Gastrocnemius medialis (tissue), 4 donors: ENCODE measurements at regions not wholly inside any gene's neighbourhood (a gene's known extent, or its start where the extent isn't known, plus 50 kb on each side); places are given as distances from the start of the nearest gene placed in this dataset.

ENCODE experiments used
- ATAC-seq, 2 donors: fragments of 150-250 bp; one replicate each; pipeline ENCODE4 v1.9.1; 2016
- DNase-seq, 2 donors: peaks; one replicate each; pipeline ENCODE4 v3.0.0-alpha.2; 2019
- H3K27ac ChIP-seq, 4 donors: fragments of 200-600 bp; sonication (generic); 1 replicate in 1 of 4; 2 replicates in 3 of 4; pipeline ENCODE4 v1.5.1; 2016 to 2018; ENCODE audit warnings: mild to moderate bottlenecking in 2 of 4, moderate library complexity in 1 of 4
- H3K27me3 ChIP-seq, 3 donors: fragments of 200-600 bp; sonication (generic) in 2 of 3; 1 replicate in 1 of 3; 2 replicates in 2 of 3; pipeline versions ENCODE4 v1.5.1 to v1.6.0; 2016 to 2019; ENCODE audit warnings: mild to moderate bottlenecking in 1 of 3, moderate library complexity in 1 of 3
- H3K36me3 ChIP-seq, 2 donors: fragments of 200-600 bp; sonication (generic) in 1 of 2; one replicate each; pipeline ENCODE4 v1.5.1; 2017 to 2018
- H3K4me1 ChIP-seq, 2 donors: fragments of 200-600 bp; sonication (generic) in 1 of 2; one replicate each; pipeline ENCODE4 v1.5.1; 2016 to 2017; ENCODE audit warnings: mild to moderate bottlenecking in 2 of 2
- H3K4me3 ChIP-seq, 4 donors: fragments of 200-600 bp; sonication (generic) in 3 of 4; 1 replicate in 1 of 4; 2 replicates in 3 of 4; pipeline ENCODE4 v1.5.1; 2016 to 2019; ENCODE audit warnings: mild to moderate bottlenecking in 2 of 4
- H3K9me3 ChIP-seq, 3 donors: fragments of 200-600 bp; sonication (generic) in 2 of 3; 1 replicate in 1 of 3; 2 replicates in 2 of 3; pipeline ENCODE4 v1.5.1; 2016 to 2019
- POLR2A ChIP-seq, 2 donors: fragments of 450-650 bp; IDR thresholded peaks; one replicate each; pipeline ENCODE4 v1.6.1; 2017; ENCODE audit warnings: antibody characterized with exemption in 2 of 2, mild to moderate bottlenecking in 2 of 2, moderate library complexity in 2 of 2
- in situ Hi-C, 4 donors: fragments of 200-750 bp; cut with MboI; loops; one replicate each; pipeline versions ENCODE4 v1.15.0 to v1.8.0; 2017; ENCODE audit warnings: low sequenced_read_pairs in 4 of 4
- intact Hi-C: fragments of 100-400 bp; cut with DNase I; formaldehyde crosslinking; loops from one replicate; pipeline ENCODE4 v1.15.1; 2023; ENCODE audit warnings: low total_unique reads
- TF ChIP-seq, protein P1 (sequence below), 5 experiments: fragments of 450-650 bp in 3 of 5; fragments of 200-600 bp in 2 of 5; sonication (generic) in 2 of 5; IDR thresholded peaks in 4 of 5; conservative IDR thresholded peaks in 1 of 5; 1 replicate in 4 of 5; 2 replicates in 1 of 5; pipeline ENCODE4 v1.5.1; 2016 to 2019; ENCODE audit warnings: antibody characterized with exemption in 5 of 5, mild to moderate bottlenecking in 3 of 5, moderate library complexity in 3 of 5

GRCh38 chr10:30241422-30242110 lies 107.5 kb downstream of the MTPAP start:
- H3K9me3 ChIP-seq, result no peaks in the 10 kb centered on the region
- no peaks in the 10 kb centered on the region for H3K4me1 ChIP-seq
- intact Hi-C loops, result loop anchor here (1.0 kb wide), 1 partner anchor 243 kb away; no protein-coding TSS in a partner anchor
- H3K27ac ChIP-seq, result no peak overlapping the region
- H3K36me3 ChIP-seq, result no peaks in the 10 kb centered on the region
- ATAC-seq (no peak), DNase-seq (no peak)
- no peak overlapping the region for H3K4me3 ChIP-seq
- no peaks in the 10 kb centered on the region for H3K27me3 ChIP-seq
- in situ Hi-C loops, result loop anchor here in 2 of 4 donors (10.0 to 25.0 kb wide), 2 partner anchors 229 to 247 kb away; no protein-coding TSS in a partner anchor
- TF ChIP-seq, protein P1, sequence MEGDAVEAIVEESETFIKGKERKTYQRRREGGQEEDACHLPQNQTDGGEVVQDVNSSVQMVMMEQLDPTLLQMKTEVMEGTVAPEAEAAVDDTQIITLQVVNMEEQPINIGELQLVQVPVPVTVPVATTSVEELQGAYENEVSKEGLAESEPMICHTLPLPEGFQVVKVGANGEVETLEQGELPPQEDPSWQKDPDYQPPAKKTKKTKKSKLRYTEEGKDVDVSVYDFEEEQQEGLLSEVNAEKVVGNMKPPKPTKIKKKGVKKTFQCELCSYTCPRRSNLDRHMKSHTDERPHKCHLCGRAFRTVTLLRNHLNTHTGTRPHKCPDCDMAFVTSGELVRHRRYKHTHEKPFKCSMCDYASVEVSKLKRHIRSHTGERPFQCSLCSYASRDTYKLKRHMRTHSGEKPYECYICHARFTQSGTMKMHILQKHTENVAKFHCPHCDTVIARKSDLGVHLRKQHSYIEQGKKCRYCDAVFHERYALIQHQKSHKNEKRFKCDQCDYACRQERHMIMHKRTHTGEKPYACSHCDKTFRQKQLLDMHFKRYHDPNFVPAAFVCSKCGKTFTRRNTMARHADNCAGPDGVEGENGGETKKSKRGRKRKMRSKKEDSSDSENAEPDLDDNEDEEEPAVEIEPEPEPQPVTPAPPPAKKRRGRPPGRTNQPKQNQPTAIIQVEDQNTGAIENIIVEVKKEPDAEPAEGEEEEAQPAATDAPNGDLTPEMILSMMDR (IDR thresholded peaks at IDR 0.05 in 4 of 5, conservative IDR thresholded peaks at IDR 0.05 in 1 of 5), result no peak
- no peak for TF ChIP-seq POLR2A (IDR thresholded peaks at IDR 0.05)

DNA sequence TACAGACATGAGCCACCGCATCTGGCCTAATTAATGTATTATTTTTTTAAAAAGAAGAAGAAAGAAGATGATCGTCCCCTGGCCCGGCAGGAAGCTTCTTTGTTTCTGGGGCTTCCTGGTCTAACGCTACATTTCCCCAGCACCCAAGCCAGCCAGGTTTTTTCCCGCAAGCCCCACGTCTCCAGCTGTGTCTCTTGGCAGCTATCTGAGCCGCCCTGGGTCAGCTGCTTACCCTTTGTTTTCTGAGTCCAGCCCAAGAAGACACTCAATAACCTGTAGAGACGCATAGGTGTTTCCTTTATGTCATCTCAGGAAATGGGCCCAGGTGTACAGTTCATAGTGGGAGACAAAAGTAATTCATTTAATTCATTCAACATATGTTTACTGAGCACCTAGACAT lies 110.2 kb downstream of the MTPAP start:
- H3K4me3 ChIP-seq, result no peak overlapping the region
- no peak for TF ChIP-seq POLR2A (IDR thresholded peaks at IDR 0.05)
- TF ChIP-seq, protein P1 (IDR thresholded peaks at IDR 0.05 in 4 of 5, conservative IDR thresholded peaks at IDR 0.05 in 1 of 5), result no peak
- no peaks in the 10 kb centered on the region for H3K27me3 ChIP-seq
- no peaks in the 10 kb centered on the region for H3K36me3 ChIP-seq
- H3K27ac ChIP-seq, result no peak overlapping the region
- in situ Hi-C loops (loop anchor here in 3 of 4 donors (5.0 to 25.0 kb wide), 3 partner anchors 227 to 244 kb away; no protein-coding TSS in a partner anchor), intact Hi-C loops (loop anchor here (5.0 to 10.0 kb wide), 2 partner anchors 52 to 174 kb away; no protein-coding TSS in a partner anchor)
- DNase-seq, result no peak
- ATAC-seq, result no peak
- H3K9me3 ChIP-seq, result no peaks in the 10 kb centered on the region
- no peaks in the 10 kb centered on the region for H3K4me1 ChIP-seq

- H3K9me3 ChIP-seq, result no peaks in the 10 kb centered on the region
- intact Hi-C loops, result loop anchor here (10.0 kb wide), 1 partner anchor 169 kb away; no protein-coding TSS in a partner anchor
Observed at GRCh38 chr10:30233186-30233959, 115.7 kb downstream of the MTPAP start.

DNA sequence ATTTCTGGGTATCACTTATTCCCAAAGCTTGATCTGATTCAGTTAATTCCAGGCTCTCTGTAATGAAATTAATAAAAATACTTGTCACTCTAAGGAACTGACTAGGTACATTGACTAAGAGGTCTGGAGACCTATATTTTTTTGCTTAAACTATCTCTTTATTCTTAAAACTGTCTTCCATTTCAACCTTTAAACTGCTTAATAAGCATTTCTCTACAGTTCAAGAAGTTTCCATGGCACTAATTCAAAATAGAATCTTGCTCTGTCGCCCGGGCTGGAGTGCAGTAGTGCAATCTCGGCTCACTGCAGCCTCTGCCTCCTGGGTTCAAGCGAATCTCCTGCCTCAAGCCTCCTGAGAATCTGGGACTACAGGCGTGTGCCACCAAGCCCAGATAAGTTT lies 117.4 kb downstream of the MTPAP start:
- Histone ChIP-seq H3K27me3 (no peaks in the 10 kb centered on the region), H3K36me3 (no peaks in the 10 kb centered on the region), H3K4me3 (no peak overlapping the region), H3K27ac (no peak overlapping the region), H3K9me3 (no peaks in the 10 kb centered on the region), H3K4me1 (no peaks in the 10 kb centered on the region)
- intact Hi-C loops (loop anchor here (10.0 kb wide), 1 partner anchor 167 kb away; no protein-coding TSS in a partner anchor), in situ Hi-C loops (loop anchor here in 2 of 4 donors (10.0 to 25.0 kb wide), 2 partner anchors 219 to 237 kb away; no protein-coding TSS in a partner anchor)
- no peak for ATAC-seq
- TF ChIP-seq, protein P1 (IDR thresholded peaks at IDR 0.05 in 4 of 5, conservative IDR thresholded peaks at IDR 0.05 in 1 of 5), result no peak
- no peak for TF ChIP-seq POLR2A (IDR thresholded peaks at IDR 0.05)
- no peak for DNase-seq

More at GRCh38 chr10:30233186-30233959, 115.7 kb downstream of the MTPAP start:
- TF ChIP-seq POLR2A (IDR thresholded peaks at IDR 0.05), result no peak
- TF ChIP-seq, protein P1 (IDR thresholded peaks at IDR 0.05 in 4 of 5, conservative IDR thresholded peaks at IDR 0.05 in 1 of 5), result no peak
- DNase-seq, result no peak
- H3K36me3 ChIP-seq, result no peaks in the 10 kb centered on the region
- in situ Hi-C loops, result loop anchor here in 2 of 4 donors (10.0 to 25.0 kb wide), 2 partner anchors 221 to 239 kb away; no protein-coding TSS in a partner anchor
- no peaks in the 10 kb centered on the region for H3K4me1 ChIP-seq
- H3K27me3 ChIP-seq, result no peaks in the 10 kb centered on the region
- H3K27ac ChIP-seq, result no peak overlapping the region
- no peak for ATAC-seq
- H3K4me3 ChIP-seq, result no peak overlapping the region
